SK-N-MC (cell line): ENCODE measurements at regions not wholly inside any gene's neighbourhood (a gene's known extent, or its start where the extent isn't known, plus 50 kb on each side); places are given as distances from the start of the nearest gene placed in this dataset.

Experiments
- EZH2 ChIP-seq: fragments of 200-600 bp; sonication (generic); IDR thresholded peaks from one replicate; pipeline ENCODE4 v1.6.1; 2017; ENCODE audit warnings: antibody characterized with exemption
- POLR2AphosphoS5 ChIP-seq: IDR thresholded peaks from 2 replicates; pipeline ENCODE4 v1.6.1; 2012; ENCODE audit warnings: mild to moderate bottlenecking, low read depth, low read length, borderline replicate concordance

DNA sequence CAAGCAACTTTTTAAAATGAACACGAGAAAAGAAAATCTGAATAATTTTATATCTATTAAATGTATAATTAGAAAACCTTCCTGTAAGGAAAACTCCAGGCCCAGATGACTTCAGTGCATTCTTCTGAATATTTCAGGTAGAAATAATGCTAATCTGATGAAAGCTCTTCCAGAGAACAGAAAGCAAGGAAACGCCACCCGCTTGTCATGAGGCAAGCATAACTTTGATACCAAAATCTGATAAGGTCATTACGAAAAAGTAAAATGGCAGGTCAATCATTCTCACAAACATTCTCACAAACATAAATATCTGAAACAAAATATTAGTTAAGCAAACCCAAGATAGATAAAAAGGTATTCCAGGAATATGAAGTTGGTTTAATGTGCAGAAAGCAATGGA lies 60.6 kb upstream of the PCSK6 start:
- no peak for TF ChIP-seq POLR2AphosphoS5
- no peak for TF ChIP-seq EZH2
